GM23338 (cell line): ENCODE measurements at regions not wholly inside any gene's neighbourhood (a gene's known extent, or its start where the extent isn't known, plus 50 kb on each side); places are given as distances from the start of the nearest gene placed in this dataset.

Experiments used
- CREB1 ChIP-seq: fragments of 250-450 bp; sonication (Bioruptor Pico); IDR thresholded peaks from 2 replicates; pipeline ENCODE4 v1.5.0; 2020; ENCODE audit warnings: low read depth, mild to moderate bottlenecking, moderate library complexity
- EZH2 ChIP-seq: fragments of 200-600 bp; sonication (generic); IDR thresholded peaks from one replicate; pipeline ENCODE4 v1.8.0; 2017; ENCODE audit warnings: antibody characterized with exemption, mild to moderate bottlenecking, low read depth; ENCODE audit not compliant: unreplicated experiment
- EZH2phosphoT487 ChIP-seq: fragments of 200-600 bp; sonication (generic); IDR thresholded peaks from one replicate; pipeline ENCODE4 v1.8.1; 2018; ENCODE audit warnings: antibody characterized with exemption; ENCODE audit not compliant: unreplicated experiment
- JUNB ChIP-seq: IDR thresholded peaks from one replicate; pipeline ENCODE4 v1.6.1; 2016; ENCODE audit warnings: antibody characterized with exemption; ENCODE audit not compliant: unreplicated experiment
- NANOG ChIP-seq: IDR thresholded peaks from 2 replicates; pipeline ENCODE4 v1.6.1; 2016; ENCODE audit warnings: antibody characterized with exemption, borderline replicate concordance
- POLR2AphosphoS5 ChIP-seq: IDR thresholded peaks from 2 replicates; pipeline ENCODE4 v1.6.1; 2016; ENCODE audit warnings: antibody characterized with exemption, low read depth
- ZNF114 ChIP-seq: fragments of 250-450 bp; sonication (Bioruptor Pico); IDR thresholded peaks from 2 replicates; pipeline ENCODE4 v1.5.0; 2020; ENCODE audit warnings: mild to moderate bottlenecking, moderate library complexity
- ZNF331 ChIP-seq: fragments of 250-450 bp; sonication (Bioruptor Pico); IDR thresholded peaks from 2 replicates; pipeline ENCODE4 v1.5.0; 2020; ENCODE audit warnings: low read depth, mild to moderate bottlenecking, moderate library complexity
- TF ChIP-seq, protein P1 (sequence below), 2 experiments: fragments of 200-600 bp in 1 of 2; sonication (generic) in 1 of 2; conservative IDR thresholded peaks; 2 replicates each; pipeline versions ENCODE4 v1.5.1 to v1.6.1; 2016 to 2017; ENCODE audit warnings: antibody characterized with exemption in 2 of 2, low read depth in 2 of 2, mild to moderate bottlenecking in 2 of 2, moderate library complexity in 1 of 2
- TF ChIP-seq, protein P2 (sequence below): IDR thresholded peaks from one replicate; pipeline ENCODE4 v1.6.1; 2018; ENCODE audit warnings: antibody characterized with exemption; ENCODE audit not compliant: unreplicated experiment
- TF ChIP-seq, protein P3 (sequence below): fragments of 250-450 bp; sonication (Bioruptor Pico); IDR thresholded peaks from 2 replicates; pipeline ENCODE4 v1.5.0; 2020; ENCODE audit warnings: mild to moderate bottlenecking, moderate library complexity

DNA sequence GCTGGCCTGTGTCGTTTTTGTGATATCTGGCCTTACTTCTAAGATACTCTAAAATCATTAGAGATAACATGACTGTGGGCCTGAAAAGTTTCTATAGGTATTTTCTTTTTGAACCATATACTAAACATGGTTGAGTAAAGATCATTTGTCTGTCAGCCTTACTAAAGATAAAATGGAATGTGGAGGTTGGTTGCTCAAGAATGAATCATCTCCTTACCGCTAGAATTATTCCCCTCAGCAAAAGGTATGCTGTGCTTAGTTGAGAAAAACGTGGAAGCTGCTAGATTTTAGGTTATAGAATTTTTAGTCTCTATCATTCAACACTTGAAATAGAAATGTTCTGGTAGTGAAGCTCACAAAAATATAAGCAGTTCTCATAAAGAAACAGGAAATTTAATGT lies 407.3 kb downstream of the AEBP2 start:
- TF ChIP-seq EZH2, result no peak
- TF ChIP-seq, protein P1, sequence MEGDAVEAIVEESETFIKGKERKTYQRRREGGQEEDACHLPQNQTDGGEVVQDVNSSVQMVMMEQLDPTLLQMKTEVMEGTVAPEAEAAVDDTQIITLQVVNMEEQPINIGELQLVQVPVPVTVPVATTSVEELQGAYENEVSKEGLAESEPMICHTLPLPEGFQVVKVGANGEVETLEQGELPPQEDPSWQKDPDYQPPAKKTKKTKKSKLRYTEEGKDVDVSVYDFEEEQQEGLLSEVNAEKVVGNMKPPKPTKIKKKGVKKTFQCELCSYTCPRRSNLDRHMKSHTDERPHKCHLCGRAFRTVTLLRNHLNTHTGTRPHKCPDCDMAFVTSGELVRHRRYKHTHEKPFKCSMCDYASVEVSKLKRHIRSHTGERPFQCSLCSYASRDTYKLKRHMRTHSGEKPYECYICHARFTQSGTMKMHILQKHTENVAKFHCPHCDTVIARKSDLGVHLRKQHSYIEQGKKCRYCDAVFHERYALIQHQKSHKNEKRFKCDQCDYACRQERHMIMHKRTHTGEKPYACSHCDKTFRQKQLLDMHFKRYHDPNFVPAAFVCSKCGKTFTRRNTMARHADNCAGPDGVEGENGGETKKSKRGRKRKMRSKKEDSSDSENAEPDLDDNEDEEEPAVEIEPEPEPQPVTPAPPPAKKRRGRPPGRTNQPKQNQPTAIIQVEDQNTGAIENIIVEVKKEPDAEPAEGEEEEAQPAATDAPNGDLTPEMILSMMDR (conservative IDR thresholded peaks at IDR 0.05; ENCODE audit: low read depth in 2 of 2), result no peak
- TF ChIP-seq JUNB, result no peak
- TF ChIP-seq CREB1 (CRISPR knock-in tag), result no peak
- TF ChIP-seq, protein P2, sequence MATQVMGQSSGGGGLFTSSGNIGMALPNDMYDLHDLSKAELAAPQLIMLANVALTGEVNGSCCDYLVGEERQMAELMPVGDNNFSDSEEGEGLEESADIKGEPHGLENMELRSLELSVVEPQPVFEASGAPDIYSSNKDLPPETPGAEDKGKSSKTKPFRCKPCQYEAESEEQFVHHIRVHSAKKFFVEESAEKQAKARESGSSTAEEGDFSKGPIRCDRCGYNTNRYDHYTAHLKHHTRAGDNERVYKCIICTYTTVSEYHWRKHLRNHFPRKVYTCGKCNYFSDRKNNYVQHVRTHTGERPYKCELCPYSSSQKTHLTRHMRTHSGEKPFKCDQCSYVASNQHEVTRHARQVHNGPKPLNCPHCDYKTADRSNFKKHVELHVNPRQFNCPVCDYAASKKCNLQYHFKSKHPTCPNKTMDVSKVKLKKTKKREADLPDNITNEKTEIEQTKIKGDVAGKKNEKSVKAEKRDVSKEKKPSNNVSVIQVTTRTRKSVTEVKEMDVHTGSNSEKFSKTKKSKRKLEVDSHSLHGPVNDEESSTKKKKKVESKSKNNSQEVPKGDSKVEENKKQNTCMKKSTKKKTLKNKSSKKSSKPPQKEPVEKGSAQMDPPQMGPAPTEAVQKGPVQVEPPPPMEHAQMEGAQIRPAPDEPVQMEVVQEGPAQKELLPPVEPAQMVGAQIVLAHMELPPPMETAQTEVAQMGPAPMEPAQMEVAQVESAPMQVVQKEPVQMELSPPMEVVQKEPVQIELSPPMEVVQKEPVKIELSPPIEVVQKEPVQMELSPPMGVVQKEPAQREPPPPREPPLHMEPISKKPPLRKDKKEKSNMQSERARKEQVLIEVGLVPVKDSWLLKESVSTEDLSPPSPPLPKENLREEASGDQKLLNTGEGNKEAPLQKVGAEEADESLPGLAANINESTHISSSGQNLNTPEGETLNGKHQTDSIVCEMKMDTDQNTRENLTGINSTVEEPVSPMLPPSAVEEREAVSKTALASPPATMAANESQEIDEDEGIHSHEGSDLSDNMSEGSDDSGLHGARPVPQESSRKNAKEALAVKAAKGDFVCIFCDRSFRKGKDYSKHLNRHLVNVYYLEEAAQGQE, result no peak
- no peak for TF ChIP-seq ZNF331 (CRISPR knock-in tag)
- no peak for TF ChIP-seq POLR2AphosphoS5
- no peak for TF ChIP-seq ZNF114
- no peak for TF ChIP-seq NANOG
- no peak for TF ChIP-seq EZH2phosphoT487
- TF ChIP-seq, protein P3, sequence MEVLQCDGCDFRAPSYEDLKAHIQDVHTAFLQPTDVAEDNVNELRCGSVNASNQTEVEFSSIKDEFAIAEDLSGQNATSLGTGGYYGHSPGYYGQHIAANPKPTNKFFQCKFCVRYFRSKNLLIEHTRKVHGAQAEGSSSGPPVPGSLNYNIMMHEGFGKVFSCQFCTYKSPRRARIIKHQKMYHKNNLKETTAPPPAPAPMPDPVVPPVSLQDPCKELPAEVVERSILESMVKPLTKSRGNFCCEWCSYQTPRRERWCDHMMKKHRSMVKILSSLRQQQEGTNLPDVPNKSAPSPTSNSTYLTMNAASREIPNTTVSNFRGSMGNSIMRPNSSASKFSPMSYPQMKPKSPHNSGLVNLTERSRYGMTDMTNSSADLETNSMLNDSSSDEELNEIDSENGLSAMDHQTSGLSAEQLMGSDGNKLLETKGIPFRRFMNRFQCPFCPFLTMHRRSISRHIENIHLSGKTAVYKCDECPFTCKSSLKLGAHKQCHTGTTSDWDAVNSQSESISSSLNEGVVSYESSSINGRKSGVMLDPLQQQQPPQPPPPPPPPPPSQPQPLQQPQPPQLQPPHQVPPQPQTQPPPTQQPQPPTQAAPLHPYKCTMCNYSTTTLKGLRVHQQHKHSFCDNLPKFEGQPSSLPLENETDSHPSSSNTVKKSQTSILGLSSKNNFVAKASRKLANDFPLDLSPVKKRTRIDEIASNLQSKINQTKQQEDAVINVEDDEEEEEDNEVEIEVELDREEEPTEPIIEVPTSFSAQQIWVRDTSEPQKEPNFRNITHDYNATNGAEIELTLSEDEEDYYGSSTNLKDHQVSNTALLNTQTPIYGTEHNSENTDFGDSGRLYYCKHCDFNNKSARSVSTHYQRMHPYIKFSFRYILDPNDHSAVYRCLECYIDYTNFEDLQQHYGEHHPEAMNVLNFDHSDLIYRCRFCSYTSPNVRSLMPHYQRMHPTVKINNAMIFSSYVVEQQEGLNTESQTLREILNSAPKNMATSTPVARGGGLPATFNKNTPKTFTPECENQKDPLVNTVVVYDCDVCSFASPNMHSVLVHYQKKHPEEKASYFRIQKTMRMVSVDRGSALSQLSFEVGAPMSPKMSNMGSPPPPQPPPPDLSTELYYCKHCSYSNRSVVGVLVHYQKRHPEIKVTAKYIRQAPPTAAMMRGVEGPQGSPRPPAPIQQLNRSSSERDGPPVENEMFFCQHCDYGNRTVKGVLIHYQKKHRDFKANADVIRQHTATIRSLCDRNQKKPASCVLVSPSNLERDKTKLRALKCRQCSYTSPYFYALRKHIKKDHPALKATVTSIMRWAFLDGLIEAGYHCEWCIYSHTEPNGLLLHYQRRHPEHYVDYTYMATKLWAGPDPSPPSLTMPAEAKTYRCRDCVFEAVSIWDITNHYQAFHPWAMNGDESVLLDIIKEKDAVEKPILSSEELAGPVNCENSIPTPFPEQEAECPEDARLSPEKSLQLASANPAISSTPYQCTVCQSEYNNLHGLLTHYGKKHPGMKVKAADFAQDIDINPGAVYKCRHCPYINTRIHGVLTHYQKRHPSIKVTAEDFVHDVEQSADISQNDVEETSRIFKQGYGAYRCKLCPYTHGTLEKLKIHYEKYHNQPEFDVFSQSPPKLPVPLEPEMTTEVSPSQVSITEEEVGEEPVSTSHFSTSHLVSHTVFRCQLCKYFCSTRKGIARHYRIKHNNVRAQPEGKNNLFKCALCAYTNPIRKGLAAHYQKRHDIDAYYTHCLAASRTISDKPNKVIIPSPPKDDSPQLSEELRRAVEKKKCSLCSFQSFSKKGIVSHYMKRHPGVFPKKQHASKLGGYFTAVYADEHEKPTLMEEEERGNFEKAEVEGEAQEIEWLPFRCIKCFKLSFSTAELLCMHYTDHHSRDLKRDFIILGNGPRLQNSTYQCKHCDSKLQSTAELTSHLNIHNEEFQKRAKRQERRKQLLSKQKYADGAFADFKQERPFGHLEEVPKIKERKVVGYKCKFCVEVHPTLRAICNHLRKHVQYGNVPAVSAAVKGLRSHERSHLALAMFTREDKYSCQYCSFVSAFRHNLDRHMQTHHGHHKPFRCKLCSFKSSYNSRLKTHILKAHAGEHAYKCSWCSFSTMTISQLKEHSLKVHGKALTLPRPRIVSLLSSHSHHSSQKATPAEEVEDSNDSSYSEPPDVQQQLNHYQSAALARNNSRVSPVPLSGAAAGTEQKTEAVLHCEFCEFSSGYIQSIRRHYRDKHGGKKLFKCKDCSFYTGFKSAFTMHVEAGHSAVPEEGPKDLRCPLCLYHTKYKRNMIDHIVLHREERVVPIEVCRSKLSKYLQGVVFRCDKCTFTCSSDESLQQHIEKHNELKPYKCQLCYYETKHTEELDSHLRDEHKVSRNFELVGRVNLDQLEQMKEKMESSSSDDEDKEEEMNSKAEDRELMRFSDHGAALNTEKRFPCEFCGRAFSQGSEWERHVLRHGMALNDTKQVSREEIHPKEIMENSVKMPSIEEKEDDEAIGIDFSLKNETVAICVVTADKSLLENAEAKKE (CRISPR knock-in tag), result no peak
